ENCODE measurements at regions not wholly inside any gene's neighbourhood (a gene's known extent, or its start where the extent isn't known, plus 50 kb on each side); places are given as distances from the start of the nearest gene placed in this dataset.

- no peaks in the 10 kb centered on the region for H3K36me3 ChIP-seq (replicated peaks in 1 of 2; ENCODE audit: control insufficient read depth in 1 of 2, insufficient read depth in 2 of 2, low read length in 2 of 2)
- H3K79me2 ChIP-seq (ENCODE audit: insufficient read depth, low read length): no peaks in the 10 kb centered on the region
- intact Hi-C loops (cut with micrococcal nuclease): no loop called here
- no peak for DNase-seq
- H3K27me3 ChIP-seq (ENCODE audit: control insufficient read depth in 2 of 2, insufficient read depth in 2 of 2, low read length in 2 of 2): no peaks in the 10 kb centered on the region
- Mint-ChIP-seq H3K4me1 (no peaks in the 10 kb centered on the region), H3K4me3 (no peak overlapping the region), H3K27me3 (ENCODE audit: low read depth in 3 of 3) (peaks cover 1 to 5% (median 4%) of the 10 kb centered on the region in 3 donors), H3K9me3 (peaks cover 0 to under 1% (median 0%) of the 10 kb centered on the region in 7 donors), H3K27ac (no peak overlapping the region), H3K36me3 (no peaks in the 10 kb centered on the region)
- H3K4me2 ChIP-seq (replicated peaks; ENCODE audit: extremely low read depth, low read length, poor library complexity, severe bottlenecking): no peak overlapping the region
- H3K27ac ChIP-seq (ENCODE audit: low read depth in 1 of 2, low read length in 2 of 2): no peak overlapping the region
- no peaks in the 10 kb centered on the region for H4K20me1 ChIP-seq (ENCODE audit: insufficient read depth, low read length)
- no peaks in the 10 kb centered on the region for H3K9me3 ChIP-seq (replicated peaks in 1 of 2; ENCODE audit: control insufficient read depth in 1 of 2, insufficient read depth in 1 of 2, low read length in 2 of 2)
- TF ChIP-seq CTCF (IDR thresholded peaks at IDR 0.05): no peak
- 91% methylated on average over 4 of the region's 7 CpGs for WGBS (ENCODE audit: insufficient coverage)
- no peak overlapping the region for H3K9ac ChIP-seq (ENCODE audit: insufficient read depth, low read length, poor library complexity, severe bottlenecking)
- no peaks in the 10 kb centered on the region for H3K4me1 ChIP-seq (ENCODE audit: control insufficient read depth in 1 of 2, insufficient read depth in 2 of 2, low read length in 2 of 2)
- H2AFZ ChIP-seq (ENCODE audit: insufficient read depth, low read depth, low read length, poor library complexity, severe bottlenecking): no peak overlapping the region
- H3K4me3 ChIP-seq (replicated peaks in 1 of 3; ENCODE audit: low read depth in 2 of 3, low read length in 3 of 3): no peak overlapping the region
Measured at GRCh38 chr5:124574521-124575436, 171.7 kb downstream of the ZNF608 start.

- intact Hi-C loops (cut with micrococcal nuclease): no loop called here
- H4K20me1 ChIP-seq (ENCODE audit: insufficient read depth, low read length): no peaks in the 10 kb centered on the region
- H3K27ac ChIP-seq (ENCODE audit: low read depth in 1 of 2, low read length in 2 of 2): no peak overlapping the region
- 91% methylated on average over 4 of the region's 5 CpGs for WGBS (ENCODE audit: insufficient coverage)
- no peak for DNase-seq
- Mint-ChIP-seq H3K27me3 (ENCODE audit: low read depth in 3 of 3) (peaks cover 1 to 4% (median 1%) of the 10 kb centered on the region in 3 donors), H3K9me3 (peaks cover 0 to 3% (median 0%) of the 10 kb centered on the region in 7 donors), H3K36me3 (no peaks in the 10 kb centered on the region), H3K4me3 (no peak overlapping the region), H3K27ac (no peak overlapping the region), H3K4me1 (no peaks in the 10 kb centered on the region)
- H3K27me3 ChIP-seq (ENCODE audit: control insufficient read depth in 2 of 2, insufficient read depth in 2 of 2, low read length in 2 of 2): no peaks in the 10 kb centered on the region
- H3K4me2 ChIP-seq (replicated peaks; ENCODE audit: extremely low read depth, low read length, poor library complexity, severe bottlenecking): no peak overlapping the region
- no peak overlapping the region for H3K9ac ChIP-seq (ENCODE audit: insufficient read depth, low read length, poor library complexity, severe bottlenecking)
- H2AFZ ChIP-seq (ENCODE audit: insufficient read depth, low read depth, low read length, poor library complexity, severe bottlenecking): no peak overlapping the region
- no peaks in the 10 kb centered on the region for H3K36me3 ChIP-seq (replicated peaks in 1 of 2; ENCODE audit: control insufficient read depth in 1 of 2, insufficient read depth in 2 of 2, low read length in 2 of 2)
- no peak for TF ChIP-seq CTCF (IDR thresholded peaks at IDR 0.05)
- H3K79me2 ChIP-seq (ENCODE audit: insufficient read depth, low read length): no peaks in the 10 kb centered on the region
- no peak overlapping the region for H3K4me3 ChIP-seq (replicated peaks in 1 of 3; ENCODE audit: low read depth in 2 of 3, low read length in 3 of 3)
- no peaks in the 10 kb centered on the region for H3K4me1 ChIP-seq (ENCODE audit: control insufficient read depth in 1 of 2, insufficient read depth in 2 of 2, low read length in 2 of 2)
- no peaks in the 10 kb centered on the region for H3K9me3 ChIP-seq (replicated peaks in 1 of 2; ENCODE audit: control insufficient read depth in 1 of 2, insufficient read depth in 1 of 2, low read length in 2 of 2)
Measured at GRCh38 chr5:124572971-124573370, 173.5 kb downstream of the ZNF608 start.

Measured in CD14-positive monocyte (primary cell).